ENCODE measurements at regions not wholly inside any gene's neighbourhood (a gene's known extent, or its start where the extent isn't known, plus 50 kb on each side); places are given as distances from the start of the nearest gene placed in this dataset.

- no peaks in the 10 kb centered on the region for H3K9me2 ChIP-seq (ENCODE audit: insufficient read depth)
- H3K27ac ChIP-seq (ENCODE audit: low read depth, low read length), result no peak overlapping the region
- no peaks in the 10 kb centered on the region for H3K4me1 ChIP-seq (ENCODE audit: control insufficient read depth in 1 of 2, insufficient read depth in 2 of 2, low read length in 2 of 2)
- no peaks in the 10 kb centered on the region for H3K27me3 ChIP-seq (ENCODE audit: insufficient read depth, low read length)
- H3K36me3 ChIP-seq (ENCODE audit: control insufficient read depth in 1 of 2, insufficient read depth in 2 of 2, low read length in 2 of 2), result no peaks in the 10 kb centered on the region
- CTCF ChIA-PET, result no interaction called here
- POLR2A ChIA-PET, result no interaction called here
- DNase-seq (ENCODE audit: low read depth, low spot score) (no peak), ATAC-seq (no peak)
- H2AFZ ChIP-seq (ENCODE audit: low read depth, low read length, poor library complexity, severe bottlenecking), result no peak overlapping the region
- no TSS peak for BruUV-seq (replicated peaks)
- H3K4me2 ChIP-seq (ENCODE audit: low read length), result no peak overlapping the region
- intact Hi-C loops (cut with micrococcal nuclease), result no loop called here
- no peak overlapping the region for H3K9ac ChIP-seq (ENCODE audit: low read length)
- TF ChIP-seq ZBTB33 (IDR thresholded peaks at IDR 0.05; ENCODE audit: extremely low read depth, insufficient replicate concordance, low read length), result no peak
- no peak for TF ChIP-seq RAD21 (IDR thresholded peaks at IDR 0.05; ENCODE audit: low read depth)
- TF ChIP-seq JUND (IDR thresholded peaks at IDR 0.05), result no peak
- TF ChIP-seq CEBPB (IDR thresholded peaks at IDR 0.05; ENCODE audit: low read depth), result no peak
- TF ChIP-seq SRF (IDR thresholded peaks at IDR 0.05; ENCODE audit: low read depth), result no peak
- TF ChIP-seq CBX3 (IDR thresholded peaks at IDR 0.05; ENCODE audit: low read depth), result no peak
- no peak for TF ChIP-seq ZNF274 (IDR thresholded peaks at IDR 0.05; ENCODE audit: low read depth, low read length)
- no peak for TF ChIP-seq YY1 (IDR thresholded peaks at IDR 0.05; ENCODE audit: extremely low read depth, insufficient replicate concordance, low read depth, low read length)
- no peak for TF ChIP-seq POLR2A (IDR thresholded peaks at IDR 0.05; ENCODE audit: borderline replicate concordance, extremely low read depth, insufficient read depth, insufficient read length)
- TF ChIP-seq EZH2 (IDR thresholded peaks at IDR 0.05), result no peak
- no peak for TF ChIP-seq FOSL1 (IDR thresholded peaks at IDR 0.05; ENCODE audit: low read depth)
- TF ChIP-seq SIN3A (IDR thresholded peaks at IDR 0.05; ENCODE audit: low read depth), result no peak
- TF ChIP-seq SP1 (IDR thresholded peaks at IDR 0.05; ENCODE audit: low read depth), result no peak
- TF ChIP-seq CTCF (IDR thresholded peaks at IDR 0.05 in 2 of 3, conservative IDR thresholded peaks at IDR 0.05 in 1 of 3; ENCODE audit: borderline replicate concordance in 1 of 3, insufficient read depth in 1 of 3, low read depth in 2 of 3, low read length in 2 of 3), result no peak
- TF ChIP-seq ZFX (IDR thresholded peaks at IDR 0.05), result no peak
- TF ChIP-seq ELF1 (IDR thresholded peaks at IDR 0.05; ENCODE audit: borderline replicate concordance, low read depth), result no peak
- RAD21 ChIA-PET (ENCODE audit: low non-redundant PET in 1 of 2, low total read pairs in 2 of 2, uncharacterized antibody in 2 of 2, unreplicated experiment in 2 of 2), result no interaction called here
- no peaks in the 10 kb centered on the region for H3K9me3 ChIP-seq (ENCODE audit: control insufficient read depth in 1 of 2, insufficient read depth in 1 of 2, low read depth in 1 of 2, low read length in 2 of 2)
- H3K79me2 ChIP-seq (ENCODE audit: insufficient read depth, low read length), result no peaks in the 10 kb centered on the region
- no peaks in the 10 kb centered on the region for H4K20me1 ChIP-seq (ENCODE audit: insufficient read depth)
- no peak overlapping the region for H3K4me3 ChIP-seq (replicated peaks in 1 of 2; ENCODE audit: low read depth in 1 of 2, low read length in 2 of 2)
Observed at GRCh38 chr4:189507060-189507459, 433.6 kb upstream of the FRG1 start.
